ENCODE measurements at regions not wholly inside any gene's neighbourhood (a gene's known extent, or its start where the extent isn't known, plus 50 kb on each side); places are given as distances from the start of the nearest gene placed in this dataset.

- no peak for TF ChIP-seq CTCF (IDR thresholded peaks at IDR 0.05)
These were observed 75.0 kb downstream of the FAT4 start for GRCh38 chr4:125389713-125390112.

GRCh38 chr4:125390126-125390525, 75.4 kb downstream of the FAT4 start:
- TF ChIP-seq CTCF (IDR thresholded peaks at IDR 0.05): no peak

GRCh38 chr4:125390727-125391126, 76.0 kb downstream of the FAT4 start:
- no peak for TF ChIP-seq CTCF (IDR thresholded peaks at IDR 0.05)

- no peak for TF ChIP-seq CTCF (IDR thresholded peaks at IDR 0.05)
These were observed 77.9 kb downstream of the FAT4 start for GRCh38 chr4:125392694-125393093.

- TF ChIP-seq CTCF (IDR thresholded peaks at IDR 0.05): no peak
These were observed 79.1 kb downstream of the FAT4 start for GRCh38 chr4:125393825-125394224.

- no peak for TF ChIP-seq CTCF (IDR thresholded peaks at IDR 0.05)
These were observed 82.5 kb downstream of the FAT4 start for GRCh38 chr4:125397226-125397625.

GRCh38 chr4:125398263-125399002, 83.7 kb downstream of the FAT4 start:
- TF ChIP-seq CTCF (IDR thresholded peaks at IDR 0.05): no peak

GRCh38 chr4:125400756-125401155, 86.0 kb downstream of the FAT4 start:
- TF ChIP-seq CTCF (IDR thresholded peaks at IDR 0.05): no peak
